Trophoblast cell (in vitro differentiated cells and primary cell): ENCODE measurements at regions not wholly inside any gene's neighbourhood (a gene's known extent, or its start where the extent isn't known, plus 50 kb on each side); places are given as distances from the start of the nearest gene placed in this dataset.

Experiments
- DNase-seq, 2 donors: peaks; one replicate each; pipeline ENCODE4 v3.0.0-alpha.2; 2016
- H2AFZ ChIP-seq: 2 replicates; pipeline ENCODE4 v1.6.1; 2013; ENCODE audit warnings: low read length, moderate library complexity, mild to moderate bottlenecking; ENCODE audit not compliant: insufficient read depth, poor library complexity
- H2AK5ac ChIP-seq: 2 replicates; pipeline ENCODE4 v1.6.1; 2013; ENCODE audit warnings: mild to moderate bottlenecking, low read length
- H2BK120ac ChIP-seq: 2 replicates; pipeline ENCODE4 v1.6.1; 2013; ENCODE audit warnings: low read length, mild to moderate bottlenecking, moderate library complexity; ENCODE audit not compliant: insufficient read depth, poor library complexity
- H2BK12ac ChIP-seq: 2 replicates; pipeline ENCODE4 v1.6.1; 2013; ENCODE audit warnings: mild to moderate bottlenecking, low read length, moderate library complexity
- H2BK5ac ChIP-seq: 2 replicates; pipeline ENCODE4 v1.6.1; 2013; ENCODE audit warnings: low read length, low read depth, moderate library complexity, mild to moderate bottlenecking; ENCODE audit not compliant: poor library complexity
- H3K14ac ChIP-seq: 2 replicates; pipeline ENCODE4 v1.6.1; 2013; ENCODE audit warnings: mild to moderate bottlenecking, low read length
- H3K18ac ChIP-seq: 2 replicates; pipeline ENCODE4 v1.6.1; 2013; ENCODE audit warnings: mild to moderate bottlenecking, low read length
- H3K23ac ChIP-seq: 2 replicates; pipeline ENCODE4 v1.6.1; 2013; ENCODE audit warnings: low read length
- H3K27ac ChIP-seq: 2 replicates; pipeline ENCODE4 v1.5.1; 2013; ENCODE audit warnings: low read depth, mild to moderate bottlenecking, inconsistent platforms, low read length, moderate library complexity
- H3K27me3 ChIP-seq: 2 replicates; pipeline ENCODE4 v1.6.1; 2013; ENCODE audit warnings: inconsistent platforms, mild to moderate bottlenecking, low read length, moderate library complexity; ENCODE audit not compliant: insufficient read depth
- H3K36me3 ChIP-seq, 2 experiments: 1 replicate in 1 of 2; 2 replicates in 1 of 2; pipeline ENCODE4 v1.6.1; 2013; ENCODE audit warnings: low read length in 2 of 2, mild to moderate bottlenecking in 2 of 2, moderate library complexity in 1 of 2; ENCODE audit not compliant: insufficient read depth in 2 of 2, control insufficient read depth in 1 of 2
- H3K4ac ChIP-seq: 2 replicates; pipeline ENCODE4 v1.6.1; 2013; ENCODE audit warnings: low read depth, mild to moderate bottlenecking, low read length, moderate library complexity
- H3K4me1 ChIP-seq, 2 experiments: 1 replicate in 1 of 2; 2 replicates in 1 of 2; pipeline ENCODE4 v1.6.1; 2013; ENCODE audit warnings: low read length in 2 of 2, mild to moderate bottlenecking in 2 of 2, moderate library complexity in 1 of 2; ENCODE audit not compliant: insufficient read depth in 2 of 2, control insufficient read depth in 1 of 2
- H3K4me2 ChIP-seq: 2 replicates; pipeline ENCODE4 v1.6.1; 2013; ENCODE audit warnings: inconsistent platforms, mild to moderate bottlenecking, low read length, moderate library complexity
- H3K4me3 ChIP-seq: 2 replicates; pipeline ENCODE4 v1.5.1; 2013; ENCODE audit warnings: mild to moderate bottlenecking, low read depth, low read length, inconsistent platforms
- H3K79me1 ChIP-seq: one replicate; pipeline ENCODE4 v1.6.1; 2013; ENCODE audit warnings: low read length
- H3K79me2 ChIP-seq: 2 replicates; pipeline ENCODE4 v1.6.1; 2013; ENCODE audit warnings: low read length, mild to moderate bottlenecking; ENCODE audit not compliant: control insufficient read depth, insufficient read depth, poor library complexity
- H3K9ac ChIP-seq: 2 replicates; pipeline ENCODE4 v1.6.1; 2013; ENCODE audit warnings: mild to moderate bottlenecking, low read length
- H3K9me3 ChIP-seq: 2 replicates; pipeline ENCODE4 v1.6.1; 2013; ENCODE audit warnings: low read depth, mild to moderate bottlenecking, control low read depth, inconsistent platforms, low read length; ENCODE audit not compliant: insufficient read depth
- H4K12ac ChIP-seq: 2 replicates; pipeline ENCODE4 v1.6.1; 2013; ENCODE audit warnings: low read depth, mild to moderate bottlenecking, low read length, moderate library complexity
- H4K8ac ChIP-seq: 2 replicates; pipeline ENCODE4 v1.6.1; 2013; ENCODE audit warnings: low read depth, mild to moderate bottlenecking, low read length, moderate library complexity
- H4K91ac ChIP-seq: one replicate; pipeline ENCODE4 v1.6.1; 2013; ENCODE audit warnings: low read depth, mild to moderate bottlenecking, low read length, moderate library complexity
- WGBS: extraction: QIAGEN DNeasy Blood & Tissue Kit; methylation state at CpG from one replicate; pipeline ENCODE4 v1.1.7; 2013; ENCODE audit warnings: missing lambda C conversion rate; ENCODE audit not compliant: insufficient read length, insufficient coverage; ENCODE audit errors: extremely low coverage; 5-methylcytosine and 5-hydroxymethylcytosine counted together

DNA sequence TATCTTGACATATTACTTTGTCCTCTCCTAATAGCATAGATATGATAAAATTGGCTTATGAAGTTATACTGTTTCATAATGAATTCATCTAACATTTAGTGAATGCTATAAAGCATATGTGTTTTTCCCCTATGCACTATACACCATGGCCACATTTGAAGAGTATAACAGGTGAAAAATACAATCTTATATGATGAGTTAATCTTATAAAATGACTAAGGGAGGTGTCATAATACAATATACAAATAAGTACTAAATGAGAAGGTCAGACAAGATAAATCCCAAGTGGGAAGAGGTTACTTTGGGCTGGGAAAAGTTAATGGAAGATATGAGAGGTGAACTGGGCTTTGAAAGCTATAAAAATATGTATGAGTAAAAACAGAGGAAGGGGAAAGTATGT lies 174.4 kb downstream of the PCSK1 start:
- Histone ChIP-seq H3K9ac (no peak overlapping the region), H3K4ac (no peak overlapping the region), H3K4me2 (no peak overlapping the region), H3K27me3 (no peaks in the 10 kb centered on the region), H3K4me1 (no peaks in the 10 kb centered on the region), H3K79me2 (no peaks in the 10 kb centered on the region), H4K12ac (no peak overlapping the region), H3K18ac (no peak overlapping the region), H3K4me3 (no peak overlapping the region), H3K27ac (no peak overlapping the region), H3K23ac (no peak overlapping the region), H2BK12ac (no peak overlapping the region), H2BK120ac (no peak overlapping the region), H2AFZ (no peak overlapping the region), H3K79me1 (no peaks in the 10 kb centered on the region), H2AK5ac (no peak overlapping the region), H3K9me3 (no peaks in the 10 kb centered on the region), H3K14ac (no peak overlapping the region), H4K91ac (no peak overlapping the region), H3K36me3 (no peaks in the 10 kb centered on the region), H4K8ac (no peak overlapping the region), H2BK5ac (no peak overlapping the region)
- no peak for DNase-seq

DNA sequence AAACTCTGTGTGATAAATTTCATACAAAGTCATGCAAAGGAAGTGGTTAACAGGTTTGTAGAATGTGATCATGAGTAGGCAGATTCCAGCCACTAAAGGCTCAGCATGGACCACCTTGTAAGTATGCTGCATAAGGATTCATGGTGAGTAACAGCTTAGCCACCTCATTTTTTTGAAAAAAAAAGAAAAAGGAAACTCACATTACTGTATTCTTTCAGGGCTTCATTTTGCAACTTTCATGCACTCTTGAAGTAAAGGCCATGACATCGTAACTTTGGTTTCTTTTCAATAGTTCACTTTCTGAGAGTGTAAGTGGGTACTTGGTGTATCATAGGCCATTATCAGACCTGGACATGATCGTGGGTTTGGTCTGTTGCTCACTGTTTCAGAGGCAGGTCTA lies 175.1 kb downstream of the PCSK1 start:
- no peak overlapping the region for H4K91ac ChIP-seq
- H3K27me3 ChIP-seq: no peaks in the 10 kb centered on the region
- H4K8ac ChIP-seq: no peak overlapping the region
- no peak overlapping the region for H3K18ac ChIP-seq
- H2AFZ ChIP-seq: no peak overlapping the region
- H3K27ac ChIP-seq: no peak overlapping the region
- WGBS: no CpG with 5 or more reads among the region's 2 CpGs
- H2BK12ac ChIP-seq: no peak overlapping the region
- DNase-seq: no peak
- H3K36me3 ChIP-seq: no peaks in the 10 kb centered on the region
- no peak overlapping the region for H2BK120ac ChIP-seq
- no peaks in the 10 kb centered on the region for H3K9me3 ChIP-seq
- H3K4me1 ChIP-seq: no peaks in the 10 kb centered on the region
- H3K79me1 ChIP-seq: no peaks in the 10 kb centered on the region
- H3K4me3 ChIP-seq: no peak overlapping the region
- H3K4ac ChIP-seq: no peak overlapping the region
- no peak overlapping the region for H3K23ac ChIP-seq
- H2AK5ac ChIP-seq: no peak overlapping the region
- H3K79me2 ChIP-seq: no peaks in the 10 kb centered on the region
- no peak overlapping the region for H2BK5ac ChIP-seq
- no peak overlapping the region for H3K14ac ChIP-seq
- H3K9ac ChIP-seq: no peak overlapping the region
- no peak overlapping the region for H4K12ac ChIP-seq
- no peak overlapping the region for H3K4me2 ChIP-seq

DNA sequence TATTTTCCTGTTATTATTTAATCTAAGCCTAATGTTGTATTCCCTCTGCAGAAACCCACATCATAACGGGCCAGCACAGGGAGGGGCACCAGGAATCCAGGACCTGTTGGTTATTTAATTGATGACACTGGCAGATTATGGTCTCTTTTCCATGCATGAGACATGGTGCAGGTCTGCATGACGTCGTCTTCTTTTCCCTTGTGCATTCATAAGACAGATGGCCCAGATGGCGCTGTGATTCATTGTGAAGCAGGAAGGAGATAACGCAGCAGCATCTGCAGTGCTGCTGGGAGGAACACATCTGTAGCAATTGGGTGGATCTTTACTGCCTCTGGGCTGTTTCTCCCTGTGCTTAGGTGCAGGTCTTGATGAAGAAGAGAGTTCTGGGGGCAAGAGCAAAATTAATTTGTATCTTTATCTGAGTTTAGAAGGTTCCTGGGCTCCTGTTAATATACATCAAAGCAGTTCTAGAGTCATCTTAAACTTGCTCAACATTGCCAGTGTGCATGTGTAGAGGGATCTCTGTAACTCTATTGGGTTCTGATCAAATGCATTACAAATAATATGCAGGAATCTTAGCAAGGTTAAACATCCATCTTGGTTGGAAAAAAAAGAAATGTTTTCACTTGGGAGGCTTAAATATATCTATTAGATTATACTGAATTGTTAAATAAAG lies 176.1 kb downstream of the PCSK1 start:
- Histone ChIP-seq H3K4ac (no peak overlapping the region), H3K9me3 (no peaks in the 10 kb centered on the region), H2BK120ac (no peak overlapping the region), H2BK5ac (no peak overlapping the region), H3K18ac (no peak overlapping the region), H3K79me2 (no peaks in the 10 kb centered on the region), H3K27ac (no peak overlapping the region), H3K4me2 (no peak overlapping the region), H2BK12ac (no peak overlapping the region), H3K79me1 (no peaks in the 10 kb centered on the region), H2AFZ (no peak overlapping the region), H3K36me3 (no peaks in the 10 kb centered on the region), H3K4me1 (no peaks in the 10 kb centered on the region), H4K12ac (no peak overlapping the region), H3K27me3 (no peaks in the 10 kb centered on the region), H2AK5ac (no peak overlapping the region), H4K8ac (no peak overlapping the region), H3K14ac (no peak overlapping the region), H4K91ac (no peak overlapping the region), H3K23ac (no peak overlapping the region), H3K9ac (no peak overlapping the region), H3K4me3 (no peak overlapping the region)
- DNase-seq: peak; percentile 79 to 87
- no CpG with 5 or more reads among the region's 5 CpGs for WGBS

DNA sequence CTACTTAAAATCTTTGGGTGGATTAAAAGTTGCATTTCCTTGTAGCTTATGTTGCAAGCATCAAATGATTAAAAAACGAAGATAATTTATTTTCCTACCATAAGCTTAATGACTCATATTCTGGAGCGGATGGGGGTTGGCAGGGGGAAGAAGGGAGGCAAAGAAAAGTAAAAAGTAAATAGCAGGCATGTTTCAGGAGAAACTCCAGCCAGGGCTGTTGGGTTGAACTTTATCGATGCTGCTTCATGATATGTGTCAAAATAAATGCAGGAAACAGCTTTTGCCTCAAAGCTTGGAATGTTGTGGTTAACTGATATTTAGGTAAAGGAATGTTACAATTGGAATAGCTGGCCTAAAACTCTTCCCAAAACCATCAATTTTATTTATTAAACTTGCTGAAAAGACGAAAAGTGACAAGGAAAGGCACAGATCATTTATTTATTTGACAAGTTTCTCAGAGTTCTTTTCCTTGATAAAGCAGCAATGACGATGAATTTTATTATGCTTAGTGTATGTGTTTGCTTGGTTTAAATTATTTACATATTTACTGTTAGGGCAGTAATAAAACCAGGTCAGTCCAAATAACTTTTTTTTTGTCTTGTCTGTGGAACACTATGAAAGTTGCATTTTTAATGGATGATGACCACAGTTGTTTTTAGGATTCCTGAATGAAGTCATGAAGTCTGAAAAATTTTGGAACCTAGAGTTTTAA lies 177.9 kb downstream of the PCSK1 start:
- H3K9ac ChIP-seq: no peak overlapping the region

More for the DNA sequence above, 177.9 kb downstream of the PCSK1 start:
- Histone ChIP-seq H3K4ac (no peak overlapping the region), H3K9me3 (no peaks in the 10 kb centered on the region), H4K8ac (no peak overlapping the region), H3K4me1 (no peaks in the 10 kb centered on the region), H3K27me3 (no peaks in the 10 kb centered on the region), H2BK12ac (no peak overlapping the region), H3K23ac (no peak overlapping the region), H4K12ac (no peak overlapping the region), H3K14ac (no peak overlapping the region), H3K4me2 (no peak overlapping the region), H3K79me2 (no peaks in the 10 kb centered on the region), H3K79me1 (no peaks in the 10 kb centered on the region), H4K91ac (no peak overlapping the region), H3K27ac (no peak overlapping the region), H3K4me3 (no peak overlapping the region), H2BK5ac (no peak overlapping the region), H2AFZ (no peak overlapping the region), H3K18ac (no peak overlapping the region), H2AK5ac (no peak overlapping the region), H2BK120ac (no peak overlapping the region), H3K36me3 (no peaks in the 10 kb centered on the region)
- peak in 1 of 2 donors; percentile 35 for DNase-seq
- no CpG with 5 or more reads among the region's 5 CpGs for WGBS
